ENCODE measurements at regions not wholly inside any gene's neighbourhood (a gene's known extent, or its start where the extent isn't known, plus 50 kb on each side); places are given as distances from the start of the nearest gene placed in this dataset.
A peak's percentile ranks its signal among the peaks of the same experiment; 100 is the strongest.

DNA sequence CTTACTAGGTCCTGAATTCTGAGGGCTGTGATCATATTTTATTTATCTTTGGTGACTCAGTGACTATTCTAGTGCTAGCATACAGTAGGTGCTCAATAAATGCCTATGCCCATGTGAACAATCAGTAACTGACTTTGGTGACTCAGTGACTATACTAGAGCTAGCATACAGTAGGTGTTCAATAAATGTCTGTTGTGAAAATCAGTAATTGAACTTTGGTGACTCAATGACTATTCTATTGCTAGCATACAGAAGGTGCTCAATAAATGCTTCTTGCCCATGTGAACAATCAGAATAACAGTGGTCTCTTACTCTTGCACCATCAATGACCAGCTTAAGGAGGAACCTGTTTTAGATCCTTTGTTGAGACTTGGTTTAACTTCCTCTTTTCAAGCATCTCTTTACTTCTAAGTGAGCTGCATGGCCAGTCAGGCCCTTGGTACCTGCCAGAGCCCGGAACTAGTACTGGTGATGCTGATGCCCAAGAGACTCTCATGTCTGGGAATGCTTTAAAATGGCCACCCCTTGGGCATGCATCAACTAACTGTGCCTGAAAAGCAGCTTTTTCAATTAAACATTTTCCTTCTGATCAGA, 214.9 kb upstream of the SPRED2 start:
- no peak for DNase-seq (ENCODE audit: low read depth, low spot score)
- Mint-ChIP-seq H3K9me3 (no peaks in the 10 kb centered on the region), H3K27ac (ENCODE audit: unreplicated experiment) (no peak overlapping the region), H3K27me3 (ENCODE audit: low read depth) (peaks cover 7% of the 10 kb centered on the region), H3K36me3 (ENCODE audit: low read depth) (no peaks in the 10 kb centered on the region), H3K4me3 (no peak overlapping the region), H3K4me1 (no peaks in the 10 kb centered on the region)
- TF ChIP-seq, protein P1, sequence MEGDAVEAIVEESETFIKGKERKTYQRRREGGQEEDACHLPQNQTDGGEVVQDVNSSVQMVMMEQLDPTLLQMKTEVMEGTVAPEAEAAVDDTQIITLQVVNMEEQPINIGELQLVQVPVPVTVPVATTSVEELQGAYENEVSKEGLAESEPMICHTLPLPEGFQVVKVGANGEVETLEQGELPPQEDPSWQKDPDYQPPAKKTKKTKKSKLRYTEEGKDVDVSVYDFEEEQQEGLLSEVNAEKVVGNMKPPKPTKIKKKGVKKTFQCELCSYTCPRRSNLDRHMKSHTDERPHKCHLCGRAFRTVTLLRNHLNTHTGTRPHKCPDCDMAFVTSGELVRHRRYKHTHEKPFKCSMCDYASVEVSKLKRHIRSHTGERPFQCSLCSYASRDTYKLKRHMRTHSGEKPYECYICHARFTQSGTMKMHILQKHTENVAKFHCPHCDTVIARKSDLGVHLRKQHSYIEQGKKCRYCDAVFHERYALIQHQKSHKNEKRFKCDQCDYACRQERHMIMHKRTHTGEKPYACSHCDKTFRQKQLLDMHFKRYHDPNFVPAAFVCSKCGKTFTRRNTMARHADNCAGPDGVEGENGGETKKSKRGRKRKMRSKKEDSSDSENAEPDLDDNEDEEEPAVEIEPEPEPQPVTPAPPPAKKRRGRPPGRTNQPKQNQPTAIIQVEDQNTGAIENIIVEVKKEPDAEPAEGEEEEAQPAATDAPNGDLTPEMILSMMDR (conservative IDR thresholded peaks at IDR 0.05): no peak

DNA sequence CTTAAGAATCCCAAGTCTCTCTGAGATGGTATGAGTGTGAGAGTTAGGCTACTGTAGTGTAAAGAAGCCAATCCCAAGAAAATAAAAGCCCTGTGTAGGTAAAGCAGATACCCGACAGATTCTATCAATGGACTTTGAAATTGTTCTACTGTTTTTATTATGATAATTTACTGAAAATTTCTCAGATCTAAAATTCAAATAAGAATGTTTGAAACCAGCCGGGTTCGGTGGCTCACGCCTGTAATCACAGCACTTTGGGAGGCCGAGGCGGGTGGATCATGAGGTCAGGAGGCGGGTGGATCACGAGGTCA, 208.3 kb upstream of the SPRED2 start:
- Mint-ChIP-seq H3K27ac (ENCODE audit: unreplicated experiment) (no peak overlapping the region), H3K9me3 (no peaks in the 10 kb centered on the region), H3K4me3 (no peak overlapping the region), H3K36me3 (ENCODE audit: low read depth) (no peaks in the 10 kb centered on the region), H3K4me1 (peaks cover 9% of the 10 kb centered on the region), H3K27me3 (ENCODE audit: low read depth) (peaks cover 12% of the 10 kb centered on the region)
- DNase-seq (ENCODE audit: low read depth, low spot score): no peak
- TF ChIP-seq, protein P1 (conservative IDR thresholded peaks at IDR 0.05): no peak

DNA sequence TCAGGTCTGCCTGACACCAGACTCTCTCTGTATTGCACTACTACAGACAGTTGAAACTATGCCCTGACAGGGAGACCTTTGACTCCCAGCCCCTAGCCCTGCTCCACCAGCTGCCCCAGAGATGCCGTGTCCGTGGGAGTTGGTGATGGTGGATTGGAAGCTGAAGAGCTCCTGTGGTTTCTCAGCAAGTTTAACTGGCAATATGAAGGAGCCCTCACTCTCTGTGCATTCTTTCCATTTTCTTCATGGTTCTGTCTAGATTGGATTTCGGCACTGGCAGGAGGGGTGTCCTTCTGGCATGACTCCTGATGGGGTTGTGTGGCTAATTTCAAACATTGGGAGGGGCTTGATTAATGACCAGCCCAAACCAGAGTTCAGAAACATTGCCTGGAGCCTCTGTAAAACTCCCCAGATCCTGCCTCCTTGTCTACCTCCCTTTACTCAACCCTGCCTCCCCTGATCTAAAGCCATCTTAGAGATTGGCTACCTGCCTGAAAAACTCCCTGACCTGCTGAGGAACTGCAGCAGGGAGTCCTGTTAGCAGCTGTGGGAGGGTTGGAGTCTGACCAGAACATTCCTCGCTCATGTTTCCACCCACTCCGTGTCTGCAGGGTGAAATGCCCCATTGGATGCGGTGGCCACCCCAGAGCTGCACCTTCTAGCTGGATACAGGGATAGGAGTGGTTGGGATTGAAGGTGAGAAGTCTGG, 206.9 kb upstream of the SPRED2 start:
- no peaks in the 10 kb centered on the region for H3K9me3 Mint-ChIP-seq
- peaks cover 9% of the 10 kb centered on the region for H3K4me1 Mint-ChIP-seq
- no peak overlapping the region for H3K27ac Mint-ChIP-seq (ENCODE audit: unreplicated experiment)
- TF ChIP-seq, protein P1 (conservative IDR thresholded peaks at IDR 0.05): no peak
- DNase-seq (ENCODE audit: low read depth, low spot score): no peak
- H3K27me3 Mint-ChIP-seq (ENCODE audit: low read depth): peaks cover 12% of the 10 kb centered on the region
- H3K36me3 Mint-ChIP-seq (ENCODE audit: low read depth): no peaks in the 10 kb centered on the region
- no peak overlapping the region for H3K4me3 Mint-ChIP-seq

DNA sequence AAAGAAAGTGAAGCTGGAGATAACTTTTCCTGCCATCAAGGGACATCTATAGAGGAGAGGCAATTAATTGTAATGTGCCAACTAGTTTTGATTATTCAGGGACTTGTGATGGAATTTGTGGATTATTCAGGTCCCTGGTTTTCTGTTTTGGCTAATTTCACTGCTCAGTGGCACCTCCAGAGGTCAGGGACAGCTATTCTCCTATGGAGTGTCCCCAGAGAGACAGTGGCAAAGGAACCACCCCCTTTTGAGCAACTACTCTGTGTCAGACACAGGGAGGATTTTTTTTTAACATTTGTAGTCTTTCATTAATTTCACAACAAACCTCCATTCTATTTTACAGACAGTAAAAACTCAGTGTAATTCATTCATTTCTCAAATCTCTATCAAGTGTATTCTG, 206.0 kb upstream of the SPRED2 start:
- H3K4me3 Mint-ChIP-seq: no peak overlapping the region
- no peak for DNase-seq (ENCODE audit: low read depth, low spot score)
- TF ChIP-seq, protein P1 (conservative IDR thresholded peaks at IDR 0.05): peak; percentile 46
- peaks cover 9% of the 10 kb centered on the region for H3K4me1 Mint-ChIP-seq
- H3K36me3 Mint-ChIP-seq (ENCODE audit: low read depth): no peaks in the 10 kb centered on the region
- no peak overlapping the region for H3K27ac Mint-ChIP-seq (ENCODE audit: unreplicated experiment)
- H3K9me3 Mint-ChIP-seq: no peaks in the 10 kb centered on the region
- peaks cover 12% of the 10 kb centered on the region for H3K27me3 Mint-ChIP-seq (ENCODE audit: low read depth)

DNA sequence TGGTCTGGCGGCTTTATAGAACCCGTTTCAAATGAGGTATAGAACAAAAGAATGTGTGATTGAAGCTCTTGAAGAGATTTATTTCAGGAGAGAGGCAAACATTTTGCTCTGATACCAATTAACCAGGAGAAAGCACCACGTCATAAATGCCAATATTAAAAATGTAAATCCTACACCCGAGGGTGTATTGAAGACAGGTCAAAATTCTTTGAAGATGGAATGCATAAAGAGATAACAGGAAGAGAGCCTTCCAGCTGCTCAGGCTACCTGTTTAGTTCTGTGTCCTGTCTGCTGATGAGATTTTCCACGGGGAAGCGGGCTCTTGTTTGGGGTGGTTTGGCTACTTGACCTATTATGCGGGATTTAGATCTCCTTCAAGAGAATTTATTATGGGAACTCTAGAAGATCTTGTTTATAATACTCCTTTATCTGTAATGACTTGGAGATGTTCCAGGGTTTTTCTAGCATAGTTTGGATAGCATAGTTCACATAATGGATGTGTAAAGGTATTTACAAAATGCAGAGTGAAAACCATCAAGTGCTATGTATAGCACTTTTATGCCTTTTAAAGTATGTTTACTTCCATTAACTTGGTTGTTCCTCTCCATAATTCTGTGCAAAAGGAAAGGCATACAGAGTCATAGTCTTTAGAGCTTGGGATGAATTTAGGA, 204.5 kb upstream of the SPRED2 start:
- peaks cover 12% of the 10 kb centered on the region for H3K27me3 Mint-ChIP-seq (ENCODE audit: low read depth)
- H3K4me1 Mint-ChIP-seq: peaks cover 9% of the 10 kb centered on the region
- H3K27ac Mint-ChIP-seq (ENCODE audit: unreplicated experiment): no peak overlapping the region

More for the DNA sequence above, 204.5 kb upstream of the SPRED2 start:
- no peak for DNase-seq (ENCODE audit: low read depth, low spot score)
- H3K36me3 Mint-ChIP-seq (ENCODE audit: low read depth): no peaks in the 10 kb centered on the region
- no peak overlapping the region for H3K4me3 Mint-ChIP-seq
- H3K9me3 Mint-ChIP-seq: no peaks in the 10 kb centered on the region
- TF ChIP-seq, protein P1 (conservative IDR thresholded peaks at IDR 0.05): no peak

All from neural crest cell (in vitro differentiated cells).